HCT116 (cell line): ENCODE measurements at regions not wholly inside any gene's neighbourhood (a gene's known extent, or its start where the extent isn't known, plus 50 kb on each side); places are given as distances from the start of the nearest gene placed in this dataset.

Experiments used
- ATAC-seq: fragments of 200-7000 bp; cut with Tn5 transposase; 2 replicates; pipeline ENCODE4 v1.9.1; 2020; ENCODE audit warnings: mild to moderate bottlenecking, moderate library complexity
- BruUV-seq: library from RNA; stranded (reverse); fragments of 400-500 nt; replicated peaks from 2 replicates; lab custom pipeline; 2021; lab: Mats Ljungman, UMichigan
- CTCF ChIA-PET: fragments of 300-600 bp; sonication (Branson Sonifier 250); formaldehyde crosslinking; loops from one replicate; lab custom pipeline; 2021; ENCODE audit warnings: antibody characterized with exemption; lab: Charles Lee
- POLR2A ChIA-PET: fragments of 300-600, 350-600 bp; sonication (Branson Sonifier 250); formaldehyde crosslinking; loops from one replicate; lab custom pipeline; 2021; ENCODE audit warnings: antibody characterized with exemption; lab: Charles Lee
- RAD21 ChIA-PET, 2 experiments: fragments of 300-600 bp; sonication (Branson Sonifier 250); formaldehyde crosslinking; loops; one replicate each; lab custom pipeline; 2023; ENCODE audit warnings: low total read pairs in 2 of 2; ENCODE audit not compliant: uncharacterized antibody in 2 of 2, unreplicated experiment in 2 of 2, low non-redundant PET in 1 of 2; lab: Charles Lee
- DNase-seq: peaks from one replicate; pipeline ENCODE4 v3.0.0-alpha.2; 2010; ENCODE audit warnings: low read depth, low spot score
- H2AFZ ChIP-seq: fragments of 200-600 bp; shearing (Covaris generic), sonication (generic); 2 replicates; pipeline ENCODE4 v1.6.1; 2017; ENCODE audit warnings: low read depth, mixed run types, mixed read lengths, antibody characterized with exemption, low read length; ENCODE audit not compliant: poor library complexity, severe bottlenecking
- H3K27ac ChIP-seq: 2 replicates; pipeline ENCODE4 v1.5.1; 2012; ENCODE audit warnings: low read depth, low read length
- H3K27me3 ChIP-seq: fragments of 200-600 bp; sonication (generic); 2 replicates; pipeline ENCODE4 v1.6.1; 2016; ENCODE audit warnings: mixed run types, low read length, mixed read lengths; ENCODE audit not compliant: insufficient read depth
- H3K36me3 ChIP-seq, 2 experiments: fragments of 200-500 bp in 1 of 2; fragments of 200-600 bp in 1 of 2; sonication (Bioruptor generic) in 1 of 2; sonication (generic) in 1 of 2; 2 replicates each; pipeline versions ENCODE4 v1.5.1 to v1.6.1; 2014 to 2016; ENCODE audit warnings: low read length in 2 of 2, inconsistent platforms in 1 of 2, mixed read lengths in 1 of 2, mixed run types in 1 of 2; ENCODE audit not compliant: insufficient read depth in 2 of 2, control insufficient read depth in 1 of 2
- H3K4me1 ChIP-seq, 2 experiments: fragments of 200-600 bp in 1 of 2; sonication (generic) in 1 of 2; 2 replicates each; pipeline versions ENCODE4 v1.5.1 to v1.6.1; 2012 to 2017; ENCODE audit warnings: low read length in 2 of 2, inconsistent platforms in 1 of 2, mild to moderate bottlenecking in 1 of 2, mixed read lengths in 1 of 2, mixed run types in 1 of 2, moderate library complexity in 1 of 2; ENCODE audit not compliant: insufficient read depth in 2 of 2, control insufficient read depth in 1 of 2
- H3K4me2 ChIP-seq: fragments of 200-600 bp; sonication (generic); 2 replicates; pipeline ENCODE4 v1.6.1; 2017; ENCODE audit warnings: mixed run types, low read length, mixed read lengths
- H3K4me3 ChIP-seq, 2 experiments: fragments of 200-600 bp in 1 of 2; sonication (generic) in 1 of 2; replicated peaks in 1 of 2; 2 replicates each; pipeline ENCODE4 v1.5.1; 2011 to 2016; ENCODE audit warnings: low read length in 2 of 2, control low read depth in 1 of 2, low read depth in 1 of 2, mild to moderate bottlenecking in 1 of 2, mixed read lengths in 1 of 2, mixed run types in 1 of 2
- H3K79me2 ChIP-seq: fragments of 200-600 bp; sonication (generic); 2 replicates; pipeline ENCODE4 v1.6.1; 2017; ENCODE audit warnings: mild to moderate bottlenecking, mixed run types, low read length, moderate library complexity, mixed read lengths; ENCODE audit not compliant: insufficient read depth
- H3K9ac ChIP-seq: fragments of 200-600 bp; sonication (generic); 2 replicates; pipeline ENCODE4 v1.6.1; 2016; ENCODE audit warnings: low read length, mixed read lengths
- H3K9me2 ChIP-seq: fragments of 200-600 bp; sonication (generic), shearing (Covaris generic); 2 replicates; pipeline ENCODE4 v1.6.1; 2017; ENCODE audit warnings: mixed run types, mild to moderate bottlenecking, moderate library complexity; ENCODE audit not compliant: insufficient read depth
- H3K9me3 ChIP-seq, 2 experiments: fragments of 200-500 bp in 1 of 2; fragments of 200-600 bp in 1 of 2; sonication (Bioruptor generic) in 1 of 2; sonication (generic) in 1 of 2; 2 replicates each; pipeline ENCODE4 v1.6.1; 2014 to 2017; ENCODE audit warnings: low read length in 2 of 2, mixed read lengths in 2 of 2, inconsistent platforms in 1 of 2, low read depth in 1 of 2, mild to moderate bottlenecking in 1 of 2, mixed run types in 1 of 2, moderate library complexity in 1 of 2; ENCODE audit not compliant: control insufficient read depth in 1 of 2, insufficient read depth in 1 of 2
- H4K20me1 ChIP-seq: fragments of 200-600 bp; sonication (generic), shearing (Covaris generic); 2 replicates; pipeline ENCODE4 v1.6.1; 2017; ENCODE audit warnings: mixed run types, mild to moderate bottlenecking, moderate library complexity; ENCODE audit not compliant: insufficient read depth
- ATF3 ChIP-seq: IDR thresholded peaks from 2 replicates; pipeline ENCODE4 v1.6.1; 2012
- CBX3 ChIP-seq: IDR thresholded peaks from 2 replicates; pipeline ENCODE4 v1.6.1; 2012; ENCODE audit warnings: low read depth
- ELF1 ChIP-seq: IDR thresholded peaks from 2 replicates; pipeline ENCODE4 v1.6.1; 2012; ENCODE audit warnings: low read depth, borderline replicate concordance
- EZH2 ChIP-seq: fragments of 200-600 bp; sonication (generic); IDR thresholded peaks from 2 replicates; pipeline ENCODE4 v1.6.1; 2017; ENCODE audit warnings: antibody characterized with exemption, mixed run types
- FOSL1 ChIP-seq: IDR thresholded peaks from 2 replicates; pipeline ENCODE4 v1.6.1; 2012; ENCODE audit warnings: low read depth
- MAX ChIP-seq: IDR thresholded peaks from 2 replicates; pipeline ENCODE4 v1.6.1; 2012
- POLR2A ChIP-seq: IDR thresholded peaks from 2 replicates; pipeline ENCODE4 v1.7.0; 2011; ENCODE audit warnings: borderline replicate concordance; ENCODE audit not compliant: insufficient read depth, insufficient read length; ENCODE audit errors: extremely low read depth
- POLR2AphosphoS5 ChIP-seq: IDR thresholded peaks from 2 replicates; pipeline ENCODE4 v1.6.1; 2011; ENCODE audit warnings: mild to moderate bottlenecking, low read depth, low read length, moderate library complexity
- RAD21 ChIP-seq: IDR thresholded peaks from 2 replicates; pipeline ENCODE4 v1.6.1; 2012; ENCODE audit warnings: low read depth, mild to moderate bottlenecking
- SP1 ChIP-seq: IDR thresholded peaks from 2 replicates; pipeline ENCODE4 v1.6.1; 2012; ENCODE audit warnings: low read depth
- YY1 ChIP-seq: IDR thresholded peaks from 2 replicates; pipeline ENCODE4 v1.6.1; 2011; ENCODE audit warnings: low read length, low read depth, moderate library complexity, mild to moderate bottlenecking; ENCODE audit not compliant: insufficient replicate concordance; ENCODE audit errors: extremely low read depth
- ZBTB33 ChIP-seq: IDR thresholded peaks from 2 replicates; pipeline ENCODE4 v1.6.1; 2011; ENCODE audit warnings: mild to moderate bottlenecking, low read length, moderate library complexity; ENCODE audit not compliant: insufficient replicate concordance; ENCODE audit errors: extremely low read depth
- ZFX ChIP-seq: fragments of 450-650 bp; IDR thresholded peaks from 2 replicates; pipeline ENCODE4 v1.6.1; 2017
- ZNF274 ChIP-seq: fragments of 200-500 bp; sonication (Bioruptor generic); IDR thresholded peaks from 2 replicates; pipeline ENCODE4 v1.6.1; 2014; ENCODE audit warnings: mild to moderate bottlenecking, low read depth, low read length, inconsistent platforms
- intact Hi-C: fragments of 100-400 bp; cut with micrococcal nuclease; formaldehyde crosslinking; loops from 2 replicates; pipeline ENCODE4 v1.10.0; 2022

GRCh38 chr10:57844387-57844998, 423.2 kb downstream of the IPMK start:
- TF ChIP-seq SP1 (no peak), ZBTB33 (no peak), CBX3 (no peak), ELF1 (no peak), ZNF274 (no peak), EZH2 (no peak), ATF3 (no peak), YY1 (no peak), MAX (no peak), ZFX (no peak), FOSL1 (no peak), POLR2A (no peak), POLR2AphosphoS5 (no peak), RAD21 (no peak)
- Histone ChIP-seq H3K9me3 (no peaks in the 10 kb centered on the region; a peak in 1 of 4 replicates), H3K9ac (no peak overlapping the region), H3K36me3 (no peaks in the 10 kb centered on the region), H3K79me2 (no peaks in the 10 kb centered on the region), H4K20me1 (no peaks in the 10 kb centered on the region), H3K27ac (no peak overlapping the region), H3K27me3 (no peaks in the 10 kb centered on the region), H3K4me3 (no peak overlapping the region), H3K9me2 (no peaks in the 10 kb centered on the region), H3K4me1 (no peaks in the 10 kb centered on the region), H2AFZ (no peak overlapping the region), H3K4me2 (no peak overlapping the region)
- ChIA-PET RAD21 (no interaction called here), CTCF (no interaction called here), POLR2A (no interaction called here)
- no TSS peak for BruUV-seq
- ATAC-seq (no peak), DNase-seq (no peak)
- intact Hi-C loops: no loop called here
